GM12873 (cell line): ENCODE measurements at regions not wholly inside any gene's neighbourhood (a gene's known extent, or its start where the extent isn't known, plus 50 kb on each side); places are given as distances from the start of the nearest gene placed in this dataset.

Experiments used
- CTCF ChIP-seq: IDR thresholded peaks from 2 replicates; pipeline ENCODE4 v1.5.1; 2012; ENCODE audit warnings: low read depth, mild to moderate bottlenecking, moderate library complexity, low read length, control low read depth; ENCODE audit not compliant: insufficient read depth; ENCODE audit errors: missing control alignments

GRCh38 chr14:97723819-97724218 is 926.6 kb downstream of the VRK1 start:
- TF ChIP-seq CTCF = no peak

- no peak for TF ChIP-seq CTCF
Observed at GRCh38 chr14:97724265-97724731, 927.1 kb downstream of the VRK1 start.

- no peak for TF ChIP-seq CTCF
Observed at GRCh38 chr14:97726676-97727075, 929.5 kb downstream of the VRK1 start.

- TF ChIP-seq CTCF = no peak
Observed at GRCh38 chr14:97730706-97731105, 933.5 kb downstream of the VRK1 start.

GRCh38 chr14:97731800-97732199 is 934.6 kb downstream of the VRK1 start:
- TF ChIP-seq CTCF = no peak

GRCh38 chr14:97747316-97747715 is 950.1 kb downstream of the VRK1 start:
- no peak for TF ChIP-seq CTCF

GRCh38 chr14:97748616-97749015 is 951.4 kb downstream of the VRK1 start:
- no peak for TF ChIP-seq CTCF

- no peak for TF ChIP-seq CTCF
Observed at GRCh38 chr14:97757491-97757890, 960.3 kb downstream of the VRK1 start.
